ENCODE measurements at regions not wholly inside any gene's neighbourhood (a gene's known extent, or its start where the extent isn't known, plus 50 kb on each side); places are given as distances from the start of the nearest gene placed in this dataset.

DNA sequence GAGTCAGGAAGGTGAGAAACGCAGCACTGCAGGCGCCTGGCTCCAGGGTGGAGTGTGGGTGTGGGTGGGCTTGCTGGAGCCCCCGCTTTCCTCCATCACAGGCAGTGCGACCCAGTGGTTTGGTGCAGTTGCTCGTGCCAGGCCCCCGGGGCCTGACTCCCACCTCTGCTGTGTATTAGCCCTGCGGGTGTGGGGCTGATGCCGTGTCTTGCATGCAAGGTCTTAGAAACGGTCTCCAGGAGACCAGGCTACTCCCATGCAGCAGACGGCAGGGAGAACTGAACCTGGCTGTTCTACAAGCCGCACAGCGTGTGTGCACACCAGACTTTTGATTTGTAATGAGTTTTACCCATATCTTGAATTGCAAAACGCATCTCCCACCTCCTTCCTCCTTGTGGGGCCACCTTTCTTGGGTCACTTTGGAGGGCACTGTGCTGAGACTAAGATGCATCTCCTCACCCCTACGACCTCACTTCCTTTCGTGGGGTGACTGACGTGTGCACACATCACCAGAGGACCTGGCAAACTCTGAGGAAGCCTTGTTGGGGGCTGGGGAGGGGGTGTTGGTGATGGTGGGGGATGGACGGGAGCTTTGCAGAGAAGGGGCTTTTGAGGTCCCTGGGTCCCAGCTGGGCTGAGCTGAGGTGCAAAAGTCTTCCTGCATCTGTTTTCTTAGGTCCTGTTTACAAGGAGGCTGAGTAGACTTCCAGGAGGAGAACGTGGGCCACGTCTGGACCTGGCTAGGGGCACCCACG lies 101.8 kb upstream of the TNRC6C start:
- Histone ChIP-seq H3K9me3 (ENCODE audit: control insufficient read depth, insufficient read depth, low read length) (peaks cover 13% of the 10 kb centered on the region; the same call in 1 of the 2 replicates), H3K27me3 (ENCODE audit: control insufficient read depth, insufficient read depth, low read length) (peaks cover 9% of the 10 kb centered on the region), H3K4me3 (ENCODE audit: low read depth, low read length) (no peak overlapping the region), H3K27ac (ENCODE audit: low read depth, low read length) (no peak overlapping the region)
- ChIA-PET CTCF (no interaction called here), POLR2A (no interaction called here)
- TF ChIP-seq, protein P1, sequence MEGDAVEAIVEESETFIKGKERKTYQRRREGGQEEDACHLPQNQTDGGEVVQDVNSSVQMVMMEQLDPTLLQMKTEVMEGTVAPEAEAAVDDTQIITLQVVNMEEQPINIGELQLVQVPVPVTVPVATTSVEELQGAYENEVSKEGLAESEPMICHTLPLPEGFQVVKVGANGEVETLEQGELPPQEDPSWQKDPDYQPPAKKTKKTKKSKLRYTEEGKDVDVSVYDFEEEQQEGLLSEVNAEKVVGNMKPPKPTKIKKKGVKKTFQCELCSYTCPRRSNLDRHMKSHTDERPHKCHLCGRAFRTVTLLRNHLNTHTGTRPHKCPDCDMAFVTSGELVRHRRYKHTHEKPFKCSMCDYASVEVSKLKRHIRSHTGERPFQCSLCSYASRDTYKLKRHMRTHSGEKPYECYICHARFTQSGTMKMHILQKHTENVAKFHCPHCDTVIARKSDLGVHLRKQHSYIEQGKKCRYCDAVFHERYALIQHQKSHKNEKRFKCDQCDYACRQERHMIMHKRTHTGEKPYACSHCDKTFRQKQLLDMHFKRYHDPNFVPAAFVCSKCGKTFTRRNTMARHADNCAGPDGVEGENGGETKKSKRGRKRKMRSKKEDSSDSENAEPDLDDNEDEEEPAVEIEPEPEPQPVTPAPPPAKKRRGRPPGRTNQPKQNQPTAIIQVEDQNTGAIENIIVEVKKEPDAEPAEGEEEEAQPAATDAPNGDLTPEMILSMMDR (IDR thresholded peaks at IDR 0.05; ENCODE audit: low read depth, low read length): no peak
- DNase-seq (ENCODE audit: low read depth, low spot score): no peak

DNA sequence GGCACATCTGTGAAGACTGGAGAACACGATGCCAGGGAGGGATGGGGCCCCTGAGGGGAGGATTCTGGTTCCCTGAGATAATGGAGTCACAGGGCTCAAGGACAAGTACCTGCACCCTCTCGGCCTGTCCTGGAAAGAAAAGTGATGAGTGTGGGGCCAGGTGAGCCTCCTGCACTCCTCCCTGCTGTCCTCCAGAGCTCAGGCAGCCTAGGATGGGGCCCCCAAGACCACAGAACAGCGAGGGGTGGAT lies 101.3 kb upstream of the TNRC6C start:
- peaks cover 12% of the 10 kb centered on the region; the same call in 1 of the 2 replicates for H3K9me3 ChIP-seq (ENCODE audit: control insufficient read depth, insufficient read depth, low read length)
- ChIA-PET CTCF (no interaction called here), POLR2A (no interaction called here)
- no peak overlapping the region for H3K4me3 ChIP-seq (ENCODE audit: low read depth, low read length)
- no peak for DNase-seq (ENCODE audit: low read depth, low spot score)
- H3K27me3 ChIP-seq (ENCODE audit: control insufficient read depth, insufficient read depth, low read length): peaks cover 9% of the 10 kb centered on the region
- TF ChIP-seq, protein P1 (IDR thresholded peaks at IDR 0.05; ENCODE audit: low read depth, low read length): no peak
- no peak overlapping the region for H3K27ac ChIP-seq (ENCODE audit: low read depth, low read length)

DNA sequence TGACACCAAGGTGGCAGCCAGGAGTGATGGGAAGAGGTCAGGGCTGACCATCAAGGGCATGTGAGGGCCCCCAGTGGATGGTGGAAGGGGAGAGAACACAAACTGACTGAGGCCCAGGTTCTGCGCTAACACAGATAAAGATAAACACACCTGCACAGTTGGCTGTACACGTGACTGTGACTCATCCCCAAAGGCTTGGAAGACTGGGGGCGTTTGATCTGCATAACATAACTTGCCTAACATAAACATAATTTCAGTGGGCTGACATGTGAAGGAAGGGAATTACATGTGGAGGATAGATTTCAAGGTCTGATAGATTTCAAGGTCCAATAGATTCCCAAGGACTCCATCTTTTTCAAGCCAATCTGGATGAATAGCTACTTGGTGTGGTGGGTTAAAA lies 100.9 kb upstream of the TNRC6C start:
- no peak overlapping the region for H3K4me3 ChIP-seq (ENCODE audit: low read depth, low read length)
- H3K9me3 ChIP-seq (ENCODE audit: control insufficient read depth, insufficient read depth, low read length): peaks cover 9% of the 10 kb centered on the region; the same call in 1 of the 2 replicates
- CTCF ChIA-PET: no interaction called here
- H3K27me3 ChIP-seq (ENCODE audit: control insufficient read depth, insufficient read depth, low read length): peaks cover 9% of the 10 kb centered on the region
- no peak overlapping the region for H3K27ac ChIP-seq (ENCODE audit: low read depth, low read length)
- no peak for DNase-seq (ENCODE audit: low read depth, low spot score)
- TF ChIP-seq, protein P1 (IDR thresholded peaks at IDR 0.05; ENCODE audit: low read depth, low read length): no peak
- POLR2A ChIA-PET: no interaction called here

DNA sequence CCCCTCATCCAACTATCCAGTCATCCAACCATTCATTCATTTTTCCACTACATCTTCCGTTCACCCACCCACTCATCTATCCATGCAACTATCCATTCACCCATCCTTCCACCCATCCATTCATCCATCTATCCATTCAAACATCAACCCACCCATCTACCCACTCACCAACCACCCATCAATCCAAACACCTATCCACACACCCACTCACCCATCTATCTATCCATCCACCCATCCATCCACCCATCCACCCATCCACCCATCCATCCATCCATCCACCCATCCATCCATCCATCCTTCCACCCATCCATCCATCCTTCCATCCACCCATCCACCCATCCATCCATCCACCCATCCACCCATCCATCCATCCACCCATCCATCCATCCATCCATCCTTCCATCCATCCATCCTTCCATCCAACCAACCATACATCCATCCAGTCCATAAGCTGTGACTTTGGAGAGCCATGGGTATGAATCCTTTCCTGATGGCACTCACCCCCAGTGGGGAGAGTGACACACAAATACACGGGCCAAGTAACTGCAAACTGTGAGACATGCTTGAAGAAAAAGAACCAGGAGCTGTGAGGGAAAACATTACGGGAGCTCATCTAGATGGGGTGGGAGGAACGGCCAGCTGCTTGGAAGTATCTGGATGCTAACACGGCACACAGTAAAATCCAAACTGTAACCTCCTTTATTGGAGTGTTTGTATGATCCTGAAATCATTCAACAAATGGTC lies 100.0 kb upstream of the TNRC6C start:
- Histone ChIP-seq H3K27ac (ENCODE audit: low read depth, low read length) (no peak overlapping the region), H3K4me3 (ENCODE audit: low read depth, low read length) (no peak overlapping the region), H3K9me3 (ENCODE audit: control insufficient read depth, insufficient read depth, low read length) (peaks cover 2% of the 10 kb centered on the region; the same call in 1 of the 2 replicates), H3K27me3 (ENCODE audit: control insufficient read depth, insufficient read depth, low read length) (peaks cover 10% of the 10 kb centered on the region)
- ChIA-PET POLR2A (no interaction called here), CTCF (no interaction called here)
- TF ChIP-seq, protein P1 (IDR thresholded peaks at IDR 0.05; ENCODE audit: low read depth, low read length): no peak
- DNase-seq (ENCODE audit: low read depth, low spot score): no peak

DNA sequence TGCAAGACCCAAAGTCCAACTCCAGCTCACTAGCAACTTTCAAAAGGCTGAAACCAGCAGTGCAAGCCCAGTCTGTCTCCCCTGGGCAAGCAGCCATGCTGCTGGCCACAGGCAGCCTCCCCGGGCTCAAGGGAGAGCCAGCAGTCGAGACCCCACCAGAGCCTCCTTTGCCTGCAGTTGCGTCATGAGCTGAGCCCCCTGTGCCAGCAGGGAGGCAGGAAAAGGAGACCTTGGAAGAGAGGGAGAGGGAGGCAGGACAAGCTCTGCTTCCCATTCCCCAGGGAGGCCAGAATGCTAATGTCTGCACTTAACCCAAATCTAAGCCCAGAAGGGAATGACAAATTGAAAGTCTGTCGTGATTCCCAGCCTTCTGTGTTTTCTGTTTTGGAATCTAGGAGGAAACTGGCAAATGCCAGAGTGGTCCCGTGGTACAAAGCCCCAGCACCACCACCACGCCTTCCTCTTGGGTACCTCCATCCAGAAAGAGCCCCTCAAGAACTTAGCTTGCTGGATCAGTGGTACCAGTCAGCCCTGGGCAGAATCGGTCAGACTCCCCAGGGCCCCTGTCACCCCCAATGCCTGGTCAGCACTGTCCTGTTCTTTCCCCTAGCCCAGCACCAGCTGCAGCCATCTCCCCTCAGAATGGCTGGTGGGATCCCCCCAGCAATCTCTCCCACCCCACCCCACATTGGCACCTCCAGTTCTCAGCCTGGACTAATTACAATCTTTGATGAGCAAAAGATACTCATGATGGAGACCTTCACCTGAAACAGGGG lies 99.3 kb upstream of the TNRC6C start:
- TF ChIP-seq, protein P1 (IDR thresholded peaks at IDR 0.05; ENCODE audit: low read depth, low read length): no peak
- peaks cover 9% of the 10 kb centered on the region for H3K27me3 ChIP-seq (ENCODE audit: control insufficient read depth, insufficient read depth, low read length)
- H3K27ac ChIP-seq (ENCODE audit: low read depth, low read length): no peak overlapping the region
- ChIA-PET POLR2A (no interaction called here), CTCF (no interaction called here)
- H3K4me3 ChIP-seq (ENCODE audit: low read depth, low read length): no peak overlapping the region
- no peak for DNase-seq (ENCODE audit: low read depth, low spot score)
- no peaks in the 10 kb centered on the region; the same call in 1 of the 2 replicates for H3K9me3 ChIP-seq (ENCODE audit: control insufficient read depth, insufficient read depth, low read length)
